ENCODE measurements at regions not wholly inside any gene's neighbourhood (a gene's known extent, or its start where the extent isn't known, plus 50 kb on each side); places are given as distances from the start of the nearest gene placed in this dataset.

- TF ChIP-seq CTCF (IDR thresholded peaks at IDR 0.05; ENCODE audit: control insufficient read depth, insufficient read depth, low read depth, low read length, missing control alignments): no peak
- no peak for DNase-seq (ENCODE audit: low read depth)
- H3K4me3 ChIP-seq (ENCODE audit: control insufficient read depth, low read depth, low read length): no peak overlapping the region
Observed at GRCh38 chr1:22363403-22364325, 88.0 kb upstream of the ZBTB40 start.

GRCh38 chr1:22364326-22364650 is 87.4 kb upstream of the ZBTB40 start:
- no peak for TF ChIP-seq CTCF (IDR thresholded peaks at IDR 0.05; ENCODE audit: control insufficient read depth, insufficient read depth, low read depth, low read length, missing control alignments)
- H3K4me3 ChIP-seq (ENCODE audit: control insufficient read depth, low read depth, low read length): no peak overlapping the region
- DNase-seq (ENCODE audit: low read depth): no peak

GRCh38 chr1:22364764-22365163 is 86.9 kb upstream of the ZBTB40 start:
- DNase-seq (ENCODE audit: low read depth): no peak
- H3K4me3 ChIP-seq (ENCODE audit: control insufficient read depth, low read depth, low read length): no peak overlapping the region
- no peak for TF ChIP-seq CTCF (IDR thresholded peaks at IDR 0.05; ENCODE audit: control insufficient read depth, insufficient read depth, low read depth, low read length, missing control alignments)

GRCh38 chr1:22365331-22366295 is 86.0 kb upstream of the ZBTB40 start:
- H3K4me3 ChIP-seq (ENCODE audit: control insufficient read depth, low read depth, low read length): no peak overlapping the region
- no peak for DNase-seq (ENCODE audit: low read depth)
- no peak for TF ChIP-seq CTCF (IDR thresholded peaks at IDR 0.05; ENCODE audit: control insufficient read depth, insufficient read depth, low read depth, low read length, missing control alignments)

- no peak for TF ChIP-seq CTCF (IDR thresholded peaks at IDR 0.05; ENCODE audit: control insufficient read depth, insufficient read depth, low read depth, low read length, missing control alignments)
- DNase-seq (ENCODE audit: low read depth): no peak
- H3K4me3 ChIP-seq (ENCODE audit: control insufficient read depth, low read depth, low read length): no peak overlapping the region
Observed at GRCh38 chr1:22366346-22366745, 85.3 kb upstream of the ZBTB40 start.

GRCh38 chr1:22368125-22368524 is 83.5 kb upstream of the ZBTB40 start:
- no peak for DNase-seq (ENCODE audit: low read depth)
- no peak for TF ChIP-seq CTCF (IDR thresholded peaks at IDR 0.05; ENCODE audit: control insufficient read depth, insufficient read depth, low read depth, low read length, missing control alignments)
- no peak overlapping the region for H3K4me3 ChIP-seq (ENCODE audit: control insufficient read depth, low read depth, low read length)
